ENCODE measurements at regions not wholly inside any gene's neighbourhood (a gene's known extent, or its start where the extent isn't known, plus 50 kb on each side); places are given as distances from the start of the nearest gene placed in this dataset.
"Not testable (repeated sequence)": the region's sequence is repeated elsewhere in the genome, so short reads cannot be mapped to it uniquely, and the experiment has no call there.

GRCh38 chr16:79998143-79998542 lies 397.6 kb upstream of the MAF start:
- DNase-seq: no peak

- no peak for DNase-seq
Observed at GRCh38 chr16:79997257-79997656, 396.7 kb upstream of the MAF start.

GRCh38 chr16:79996321-79996720 lies 395.8 kb upstream of the MAF start:
- DNase-seq: no peak

GRCh38 chr16:79995315-79995714 lies 394.8 kb upstream of the MAF start:
- DNase-seq: no peak

- no peak for DNase-seq
Observed at GRCh38 chr16:79994418-79994817, 393.9 kb upstream of the MAF start.

GRCh38 chr16:79993629-79994209 lies 393.2 kb upstream of the MAF start:
- no peak for DNase-seq

GRCh38 chr16:79991969-79992368 lies 391.4 kb upstream of the MAF start:
- no peak for DNase-seq

- no peak for DNase-seq
Observed at GRCh38 chr16:79988721-79989220, 388.2 kb upstream of the MAF start.

GRCh38 chr16:79988089-79988488 lies 387.6 kb upstream of the MAF start:
- no peak for DNase-seq

- no peak for DNase-seq
Observed at GRCh38 chr16:79986352-79986751, 385.8 kb upstream of the MAF start.

GRCh38 chr16:79985606-79986005 lies 385.1 kb upstream of the MAF start:
- DNase-seq: no peak

- DNase-seq: not testable (repeated sequence)
Observed at GRCh38 chr16:79984149-79984548, 383.6 kb upstream of the MAF start.

- no peak for DNase-seq
Observed at GRCh38 chr16:79982862-79983261, 382.3 kb upstream of the MAF start.

- DNase-seq: no peak
Observed at GRCh38 chr16:79982361-79982760, 381.8 kb upstream of the MAF start.

GRCh38 chr16:79981814-79982213 lies 381.3 kb upstream of the MAF start:
- no peak for DNase-seq

- no peak for DNase-seq
Observed at GRCh38 chr16:79980650-79981521, 380.3 kb upstream of the MAF start.

GRCh38 chr16:79977940-79978836 lies 377.7 kb upstream of the MAF start:
- no peak for DNase-seq

GRCh38 chr16:79973320-79973719 lies 372.8 kb upstream of the MAF start:
- DNase-seq: no peak

- DNase-seq: no peak
Observed at GRCh38 chr16:79972053-79972704, 371.6 kb upstream of the MAF start.

GRCh38 chr16:79971237-79971572 lies 370.7 kb upstream of the MAF start:
- no peak for DNase-seq

- DNase-seq: no peak
Observed at GRCh38 chr16:79970551-79971236, 370.2 kb upstream of the MAF start.

GRCh38 chr16:79970087-79970486 lies 369.6 kb upstream of the MAF start:
- no peak for DNase-seq

All from NCI-H1092 treated with DMSO at 0.1 percent for 48 hours (cell line).